Muscle layer of duodenum (tissue), 2 donors: ENCODE measurements at regions not wholly inside any gene's neighbourhood (a gene's known extent, or its start where the extent isn't known, plus 50 kb on each side); places are given as distances from the start of the nearest gene placed in this dataset.

Experiments
- H3K27ac ChIP-seq: one replicate; pipeline ENCODE4 v1.7.0; 2013; ENCODE audit warnings: mild to moderate bottlenecking, low read length
- H3K27me3 ChIP-seq: one replicate; pipeline ENCODE4 v1.7.0; 2013; ENCODE audit warnings: low read depth, mild to moderate bottlenecking, control low read depth, low read length
- H3K36me3 ChIP-seq, 2 donors: one replicate each; pipeline ENCODE4 v1.7.0; 2013; ENCODE audit warnings: low read length in 2 of 2, control low read depth in 1 of 2, mild to moderate bottlenecking in 1 of 2; ENCODE audit not compliant: insufficient read depth in 2 of 2, control insufficient read depth in 1 of 2
- H3K4me1 ChIP-seq, 2 donors: one replicate each; pipeline ENCODE4 v1.7.0; 2013; ENCODE audit warnings: low read length in 2 of 2, mild to moderate bottlenecking in 2 of 2, control low read depth in 1 of 2, moderate library complexity in 1 of 2; ENCODE audit not compliant: insufficient read depth in 2 of 2, control insufficient read depth in 1 of 2
- H3K4me3 ChIP-seq, 2 donors: one replicate each; pipeline ENCODE4 v1.7.0; 2013; ENCODE audit warnings: low read length in 2 of 2, low read depth in 1 of 2, mild to moderate bottlenecking in 1 of 2
- H3K9me3 ChIP-seq, 2 donors: one replicate each; pipeline ENCODE4 v1.7.0; 2013; ENCODE audit warnings: low read length in 2 of 2, control low read depth in 1 of 2, mild to moderate bottlenecking in 1 of 2; ENCODE audit not compliant: control insufficient read depth in 1 of 2
- donor health status: healthy.

DNA sequence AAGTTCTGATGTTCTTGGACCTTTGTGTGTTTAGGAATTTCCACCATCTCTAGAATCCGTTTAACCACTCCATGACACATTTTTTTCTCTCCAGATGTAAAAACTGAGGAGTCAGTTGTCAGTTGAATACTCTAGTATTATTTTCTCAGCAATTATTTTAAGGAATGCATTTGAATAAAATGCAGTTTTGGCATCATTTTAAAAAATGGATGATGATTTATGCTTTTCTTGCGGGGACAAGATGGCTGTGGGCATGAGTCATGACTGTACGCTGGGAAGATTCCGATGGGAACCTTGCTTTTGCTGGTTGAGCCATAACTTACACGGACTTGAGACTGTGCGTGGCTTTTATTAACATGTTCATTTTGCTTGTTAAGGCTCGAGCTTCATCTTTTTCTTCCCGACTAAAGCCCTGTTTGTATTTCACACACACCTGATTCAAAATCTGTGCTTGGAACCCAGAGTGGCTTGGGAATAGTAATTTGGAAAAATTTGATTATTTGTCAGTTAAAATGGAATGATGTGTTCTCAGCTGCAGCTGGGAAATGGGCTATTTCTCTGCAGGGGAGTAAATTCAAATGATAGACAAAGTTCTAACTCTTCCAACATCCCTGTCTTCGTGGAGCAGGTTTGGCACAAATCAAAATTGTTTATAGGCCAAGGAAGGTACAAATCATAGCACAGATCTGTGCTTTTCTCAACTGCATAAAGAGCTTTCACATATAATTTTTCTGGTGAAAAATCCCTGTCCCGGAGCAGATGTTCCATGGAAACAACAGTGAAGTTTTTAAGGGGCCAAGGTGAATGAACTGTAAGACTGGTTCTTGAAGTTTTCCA lies 470.5 kb upstream of the JAG1 start:
- H3K27me3 ChIP-seq = no peaks in the 10 kb centered on the region
- H3K4me3 ChIP-seq = no peak overlapping the region
- H3K9me3 ChIP-seq = no peaks in the 10 kb centered on the region
- H3K36me3 ChIP-seq = no peaks in the 10 kb centered on the region
- no peaks in the 10 kb centered on the region for H3K4me1 ChIP-seq
- no peak overlapping the region for H3K27ac ChIP-seq

DNA sequence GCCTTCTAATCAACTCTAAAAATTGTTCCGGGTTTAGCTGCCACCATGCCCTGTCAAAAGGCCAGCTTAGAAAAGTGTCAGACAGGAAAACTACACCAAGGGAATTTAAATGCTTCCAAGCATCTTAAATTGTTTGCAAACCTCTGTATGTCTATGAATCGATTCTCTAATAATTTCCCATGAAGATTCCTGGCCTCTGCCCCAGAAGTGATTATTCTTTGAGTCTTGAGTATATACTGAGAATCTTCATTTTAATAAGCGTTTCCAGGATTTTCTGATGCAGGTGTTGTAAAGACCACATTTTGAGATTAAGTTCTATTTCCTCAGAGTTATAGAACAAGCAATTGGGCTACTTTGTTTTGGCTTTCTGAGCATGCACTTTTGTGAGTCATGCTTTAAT lies 471.8 kb upstream of the JAG1 start:
- H3K4me3 ChIP-seq = no peak overlapping the region
- H3K36me3 ChIP-seq = no peaks in the 10 kb centered on the region
- H3K27ac ChIP-seq = no peak overlapping the region
- H3K27me3 ChIP-seq = no peaks in the 10 kb centered on the region
- no peaks in the 10 kb centered on the region for H3K9me3 ChIP-seq
- H3K4me1 ChIP-seq = no peaks in the 10 kb centered on the region

DNA sequence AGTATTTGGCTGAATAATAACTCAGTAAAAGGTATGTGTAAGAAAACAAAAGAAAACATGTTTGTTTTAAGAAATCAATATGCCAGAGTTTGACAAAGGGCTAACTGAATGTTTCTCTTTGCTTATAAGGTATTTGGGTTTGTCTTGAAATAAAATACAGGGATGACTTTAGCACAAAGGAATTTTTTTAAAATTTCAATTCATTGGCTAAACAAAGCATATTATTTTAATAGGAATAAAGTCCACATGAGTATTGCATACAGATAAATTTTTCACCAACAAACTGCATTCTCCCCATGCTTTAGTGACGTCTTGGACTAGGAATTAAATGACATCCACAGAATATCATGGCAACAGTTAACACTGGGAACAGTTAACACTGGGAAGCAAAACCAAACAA lies 480.0 kb upstream of the JAG1 start:
- no peaks in the 10 kb centered on the region for H3K27me3 ChIP-seq
- H3K4me3 ChIP-seq = no peak overlapping the region
- H3K4me1 ChIP-seq = no peaks in the 10 kb centered on the region
- no peaks in the 10 kb centered on the region for H3K36me3 ChIP-seq
- no peak overlapping the region for H3K27ac ChIP-seq
- no peaks in the 10 kb centered on the region for H3K9me3 ChIP-seq

DNA sequence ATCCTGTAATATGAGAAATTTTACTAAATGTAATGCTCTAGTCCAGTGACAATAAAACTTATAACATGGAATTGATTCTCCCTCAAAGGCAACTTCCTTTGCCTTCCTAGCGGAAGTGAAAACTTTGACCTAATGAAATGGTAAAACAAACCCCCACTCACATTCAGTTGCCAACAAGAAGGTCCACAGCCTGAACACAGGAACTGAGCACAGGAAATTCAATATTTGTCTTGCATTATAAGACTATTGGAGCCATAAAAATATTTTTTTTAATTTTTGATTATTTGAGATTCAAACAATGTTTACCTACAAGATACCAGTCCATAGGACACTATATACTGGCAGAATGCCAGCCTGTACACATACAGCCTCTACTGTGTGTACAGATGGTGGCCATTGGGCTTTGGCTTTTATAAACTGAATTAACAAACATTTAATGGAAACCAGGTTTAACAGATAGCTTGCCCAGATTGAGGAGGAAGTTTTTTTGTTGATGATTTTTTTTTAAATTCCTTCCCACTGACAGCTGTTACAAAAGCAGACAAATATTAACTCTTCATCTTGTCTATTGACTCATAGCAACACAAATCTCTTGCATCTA lies 481.5 kb upstream of the JAG1 start:
- Histone ChIP-seq H3K36me3 (no peaks in the 10 kb centered on the region), H3K4me1 (peaks cover 0 to 11% of the 10 kb centered on the region in 2 donors), H3K27ac (no peak overlapping the region), H3K9me3 (no peaks in the 10 kb centered on the region), H3K4me3 (no peak overlapping the region), H3K27me3 (no peaks in the 10 kb centered on the region)

DNA sequence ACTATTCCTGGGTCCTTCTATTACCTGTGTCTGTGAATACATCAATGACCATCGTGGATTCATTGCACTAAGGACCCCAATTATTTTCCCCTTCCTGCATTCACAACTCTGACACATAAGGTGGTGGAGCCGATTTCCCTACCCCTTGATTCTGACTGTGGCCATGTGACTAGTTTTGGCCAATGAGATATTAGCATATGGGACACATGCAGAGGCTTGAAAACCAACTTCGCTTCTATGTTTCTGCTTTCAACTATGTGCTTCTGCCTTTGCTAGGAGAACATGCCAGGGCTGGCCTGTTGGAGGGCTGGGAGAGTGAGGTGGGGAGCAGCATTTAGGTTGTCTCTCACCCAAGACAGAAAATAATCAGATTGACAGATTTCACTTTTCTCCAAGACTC lies 483.1 kb upstream of the JAG1 start:
- no peaks in the 10 kb centered on the region for H3K27me3 ChIP-seq
- no peak overlapping the region for H3K27ac ChIP-seq
- H3K4me1 ChIP-seq = peaks cover 0 to 12% of the 10 kb centered on the region in 2 donors

DNA sequence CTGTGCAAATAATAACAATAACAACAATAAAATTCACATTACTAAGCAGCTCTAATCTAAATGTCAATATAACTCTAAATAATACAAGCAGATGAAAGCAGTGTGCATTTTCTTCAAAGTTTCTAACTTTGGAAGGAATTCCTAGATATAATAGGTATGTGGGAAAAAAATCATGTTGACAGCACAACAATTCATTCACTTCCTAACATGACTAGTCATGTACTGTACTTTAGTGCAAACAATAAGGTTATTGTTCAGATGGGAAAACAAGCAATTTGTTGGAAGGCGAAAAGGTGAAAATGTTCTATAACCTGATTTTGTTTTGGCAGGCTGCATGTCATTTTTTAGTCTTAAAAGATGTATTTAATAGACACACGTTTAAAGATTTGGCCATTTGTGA lies 484.3 kb upstream of the JAG1 start:
- no peaks in the 10 kb centered on the region for H3K9me3 ChIP-seq
- H3K27me3 ChIP-seq = no peaks in the 10 kb centered on the region
- no peak overlapping the region for H3K4me3 ChIP-seq
- no peaks in the 10 kb centered on the region for H3K36me3 ChIP-seq
- peaks cover 0 to 12% of the 10 kb centered on the region in 2 donors for H3K4me1 ChIP-seq
- H3K27ac ChIP-seq = no peak overlapping the region

More for the DNA sequence above, 483.1 kb upstream of the JAG1 start:
- Histone ChIP-seq H3K36me3 (no peaks in the 10 kb centered on the region), H3K4me3 (no peak overlapping the region), H3K9me3 (no peaks in the 10 kb centered on the region)

DNA sequence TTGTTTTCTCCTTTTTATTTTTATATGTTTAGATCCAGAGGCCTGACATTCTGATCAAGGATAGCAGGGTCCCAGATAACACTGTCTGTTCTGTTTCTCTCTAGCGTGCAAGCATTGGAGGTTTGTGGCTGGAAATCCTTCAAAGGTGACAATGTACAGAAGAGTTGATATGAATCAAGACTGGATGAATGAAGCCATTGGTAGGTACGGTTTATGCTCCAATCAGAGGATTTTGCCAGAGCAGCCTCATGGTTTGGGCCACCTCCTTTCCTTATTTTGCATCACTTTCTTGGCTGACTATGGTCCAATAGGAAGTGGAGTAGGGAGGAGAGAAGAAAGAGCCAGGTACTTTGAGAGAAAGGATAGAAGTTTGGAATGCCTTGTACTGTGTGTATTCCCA lies 484.8 kb upstream of the JAG1 start:
- H3K9me3 ChIP-seq = no peaks in the 10 kb centered on the region
- H3K27ac ChIP-seq = no peak overlapping the region
- no peaks in the 10 kb centered on the region for H3K36me3 ChIP-seq
- H3K27me3 ChIP-seq = no peaks in the 10 kb centered on the region
- no peak overlapping the region for H3K4me3 ChIP-seq
- peaks cover 0 to 12% of the 10 kb centered on the region in 2 donors for H3K4me1 ChIP-seq

DNA sequence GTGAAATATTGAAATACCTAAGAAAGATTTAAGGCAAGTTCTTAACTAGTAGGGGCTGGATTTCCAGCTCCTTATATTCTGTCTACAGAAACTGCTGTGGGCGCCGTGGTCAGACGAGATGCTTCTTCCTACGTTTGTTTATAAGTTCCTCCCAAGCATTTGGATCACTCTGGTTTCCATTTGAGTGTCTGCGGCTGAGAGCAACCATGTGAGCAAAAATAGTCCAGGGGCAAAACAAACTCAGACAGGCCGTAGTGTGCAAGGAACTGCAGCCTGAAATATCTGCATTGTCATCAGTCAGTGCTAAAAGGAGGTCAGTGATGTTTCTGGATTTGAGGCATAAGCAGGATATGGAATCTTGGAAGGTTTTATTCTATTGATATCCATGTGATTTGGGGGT lies 485.9 kb upstream of the JAG1 start:
- Histone ChIP-seq H3K27me3 (no peaks in the 10 kb centered on the region), H3K36me3 (no peaks in the 10 kb centered on the region), H3K27ac (no peak overlapping the region), H3K9me3 (no peaks in the 10 kb centered on the region), H3K4me1 (peaks cover 0 to 12% of the 10 kb centered on the region in 2 donors), H3K4me3 (no peak overlapping the region)

DNA sequence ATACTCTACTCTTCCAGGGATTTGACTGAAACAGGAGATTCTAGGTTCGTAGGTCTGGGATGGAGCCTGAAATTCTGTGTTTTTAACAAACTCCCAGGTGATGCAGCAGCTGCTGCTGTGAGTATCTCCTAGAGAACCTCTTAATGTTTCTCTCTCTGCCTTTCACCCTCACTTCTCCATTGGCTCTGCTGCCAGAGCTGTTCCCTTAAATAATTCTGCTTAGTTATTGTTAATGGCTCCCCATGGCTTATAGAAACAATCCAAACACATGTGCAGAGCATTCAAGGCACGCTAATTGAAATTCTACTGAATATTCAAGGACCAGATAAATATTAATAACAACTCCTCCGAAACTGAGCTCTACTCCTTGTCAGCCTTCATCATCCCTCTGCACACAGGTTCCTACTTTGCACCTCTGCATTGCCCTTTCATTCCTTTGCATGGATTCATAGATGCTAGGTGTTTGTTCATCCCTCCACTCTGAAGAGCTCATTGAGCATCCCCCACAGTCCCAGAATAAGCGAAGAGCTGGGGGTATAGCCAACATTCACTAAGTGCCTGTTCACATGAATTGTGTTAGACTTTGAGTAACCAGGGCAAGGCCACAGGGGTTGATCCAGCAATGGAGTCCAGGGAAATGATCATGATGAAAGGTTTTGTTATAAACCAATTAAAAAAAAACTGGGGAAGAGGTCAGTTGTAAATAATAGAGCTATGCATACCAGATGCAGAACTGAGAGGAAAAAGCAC lies 488.4 kb upstream of the JAG1 start:
- no peaks in the 10 kb centered on the region for H3K9me3 ChIP-seq
- H3K4me1 ChIP-seq = peaks cover 0 to 12% of the 10 kb centered on the region in 2 donors
- no peaks in the 10 kb centered on the region for H3K27me3 ChIP-seq
- H3K36me3 ChIP-seq = no peaks in the 10 kb centered on the region
- no peak overlapping the region for H3K27ac ChIP-seq
- H3K4me3 ChIP-seq = no peak overlapping the region

DNA sequence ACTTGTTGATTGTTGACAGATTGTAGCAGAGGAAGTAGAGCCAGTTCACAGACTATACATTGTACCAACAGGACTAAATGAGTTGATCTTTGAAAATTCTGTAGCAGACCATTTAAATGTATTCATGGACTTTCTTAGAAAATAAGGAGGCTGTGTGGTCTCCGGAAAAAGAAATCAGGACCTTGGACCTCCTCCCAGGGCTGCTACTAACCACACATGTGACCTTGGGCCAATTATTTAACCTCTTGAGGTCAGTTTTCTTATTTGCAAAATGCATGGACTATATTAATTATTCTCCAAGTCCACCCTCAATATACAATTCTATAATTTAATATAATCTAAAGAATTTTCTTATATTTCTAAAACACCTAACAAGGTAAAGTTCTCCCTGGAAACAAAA lies 492.0 kb upstream of the JAG1 start:
- H3K27ac ChIP-seq = no peak overlapping the region
- H3K27me3 ChIP-seq = no peaks in the 10 kb centered on the region
- no peaks in the 10 kb centered on the region for H3K36me3 ChIP-seq
- H3K4me1 ChIP-seq = no peaks in the 10 kb centered on the region
- H3K9me3 ChIP-seq = no peaks in the 10 kb centered on the region
- no peak overlapping the region for H3K4me3 ChIP-seq

DNA sequence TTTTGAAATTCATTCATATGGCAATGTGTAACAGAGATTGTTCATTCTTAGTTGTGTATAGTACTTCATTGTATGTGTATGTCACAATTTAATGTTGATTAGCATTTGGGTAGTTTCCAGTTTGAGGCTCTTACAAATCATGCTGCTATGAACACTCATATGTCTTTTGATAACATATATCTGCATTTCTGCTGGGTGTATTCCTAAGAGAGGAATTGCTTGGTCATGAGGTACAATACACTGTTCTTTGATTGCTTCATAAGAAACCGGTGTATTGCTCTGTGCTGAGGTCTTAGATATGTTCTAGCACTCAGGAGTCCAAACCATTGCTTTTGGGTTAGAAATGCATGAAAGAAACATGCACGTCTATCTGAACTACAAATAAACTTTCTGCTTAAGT lies 492.9 kb upstream of the JAG1 start:
- H3K9me3 ChIP-seq = no peaks in the 10 kb centered on the region
- H3K4me3 ChIP-seq = no peak overlapping the region
- H3K27me3 ChIP-seq = no peaks in the 10 kb centered on the region
- no peak overlapping the region for H3K27ac ChIP-seq
- no peaks in the 10 kb centered on the region for H3K36me3 ChIP-seq
- no peaks in the 10 kb centered on the region for H3K4me1 ChIP-seq
